ENCODE measurements at regions not wholly inside any gene's neighbourhood (a gene's known extent, or its start where the extent isn't known, plus 50 kb on each side); places are given as distances from the start of the nearest gene placed in this dataset.

- POLR2A ChIA-PET (ENCODE audit: unreplicated experiment): no interaction called here
- Histone ChIP-seq H3K9ac (ENCODE audit: low read depth, low read length) (no peak overlapping the region), H3K56ac (ENCODE audit: extremely low read depth, insufficient read depth, low read length) (no peak overlapping the region), H3K14ac (replicated peaks; ENCODE audit: low read depth, low read length) (no peak overlapping the region), H4K91ac (ENCODE audit: insufficient read depth, low read depth, low read length) (no peak overlapping the region), H3K4me3 (ENCODE audit: insufficient read depth, low read depth, low read length) (no peak overlapping the region), H3K36me3 (ENCODE audit: control insufficient read depth, insufficient read depth, low read length) (no peaks in the 10 kb centered on the region), H2AFZ (replicated peaks; ENCODE audit: low read length, poor library complexity) (no peak overlapping the region), H2BK20ac (ENCODE audit: low read depth, low read length) (no peak overlapping the region), H4K20me1 (ENCODE audit: insufficient read depth, low read length) (no peaks in the 10 kb centered on the region), H3K9me1 (ENCODE audit: insufficient read depth, low read length) (no peaks in the 10 kb centered on the region), H3K9me3 (ENCODE audit: control insufficient read depth, insufficient read depth, low read length) (peaks cover 40% of the 10 kb centered on the region), H2AK5ac (ENCODE audit: low read depth, low read length) (no peak overlapping the region), H3K27ac (ENCODE audit: insufficient read depth, low read length) (no peak overlapping the region), H2AK9ac (replicated peaks; ENCODE audit: low read depth, low read length, poor library complexity) (no peak overlapping the region), H2BK5ac (ENCODE audit: low read depth, low read length, poor library complexity, severe bottlenecking) (no peak overlapping the region), H3K27me3 (ENCODE audit: control insufficient read depth, insufficient read depth, low read length) (no peaks in the 10 kb centered on the region), H4K8ac (ENCODE audit: low read depth in 2 of 2, low read length in 2 of 2) (no peak overlapping the region), H3K79me1 (ENCODE audit: low read depth in 1 of 2, low read length in 2 of 2) (no peaks in the 10 kb centered on the region), H4K5ac (ENCODE audit: low read depth, low read length) (no peak overlapping the region), H3K4ac (ENCODE audit: low read depth, low read length) (no peak overlapping the region), H3K4me1 (ENCODE audit: control insufficient read depth, insufficient read depth, low read length) (no peaks in the 10 kb centered on the region), H3K18ac (ENCODE audit: low read depth, low read length) (no peak overlapping the region), H2BK120ac (ENCODE audit: low read depth, low read length) (no peak overlapping the region), H3K4me2 (ENCODE audit: low read depth, low read length) (no peak overlapping the region), H2BK15ac (ENCODE audit: low read depth, low read length) (no peak overlapping the region), H3K23ac (ENCODE audit: low read depth, low read length) (no peak overlapping the region)
- DNase-seq: no peak
- no peak for ATAC-seq (ENCODE audit: low read depth)
- dilution Hi-C loops (cut with HindIII; ENCODE audit: low sequenced_read_pairs, unreplicated experiment): no loop called here
- no peak for TF ChIP-seq NFE2L2 (IDR thresholded peaks at IDR 0.05; ENCODE audit: low read depth, low read length)
- TF ChIP-seq USF2 (IDR thresholded peaks at IDR 0.05; ENCODE audit: low read depth, low read length): no peak
- no peak for TF ChIP-seq SMC3 (IDR thresholded peaks at IDR 0.05; ENCODE audit: low read depth, low read length)
- no peak for TF ChIP-seq MXI1 (IDR thresholded peaks at IDR 0.05; ENCODE audit: borderline replicate concordance, low read depth, low read length)
- intact Hi-C loops (cut with micrococcal nuclease): no loop called here
- CTCF ChIA-PET: no interaction called here
- in situ Hi-C loops (cut with MboI; ENCODE audit: low sequenced_read_pairs): no loop called here
- BruUV-seq (replicated peaks): no TSS peak
- WGBS, 2 experiments (ENCODE audit: extremely low coverage in 2 of 2, insufficient read length in 1 of 2): no CpG with 5 or more reads among the region's 4 CpGs
Observed at GRCh38 chr19:30316000-30316491, 56.1 kb upstream of the ZNF536 start.

Data from IMR-90 (cell line).